GM12891 (cell line): ENCODE measurements at regions not wholly inside any gene's neighbourhood (a gene's known extent, or its start where the extent isn't known, plus 50 kb on each side); places are given as distances from the start of the nearest gene placed in this dataset.

Source experiments
- PAX5 ChIP-seq: IDR thresholded peaks from 2 replicates; pipeline ENCODE4 v1.6.1; 2011; ENCODE audit warnings: low read length, moderate library complexity, mild to moderate bottlenecking; ENCODE audit not compliant: insufficient read depth, severe bottlenecking
- POLR2A ChIP-seq: IDR thresholded peaks from 2 replicates; pipeline ENCODE4 v1.6.1; 2011; ENCODE audit warnings: low read depth, low read length, control low read depth
- POLR2AphosphoS5 ChIP-seq: IDR thresholded peaks from 2 replicates; pipeline ENCODE4 v1.6.1; 2011; ENCODE audit warnings: low read depth, low read length, control low read depth
- SPI1 ChIP-seq: IDR thresholded peaks from 2 replicates; pipeline ENCODE4 v1.6.1; 2011; ENCODE audit warnings: low read depth, low read length, control low read depth
- TAF1 ChIP-seq: IDR thresholded peaks from 2 replicates; pipeline ENCODE4 v1.6.1; 2011; ENCODE audit warnings: low read depth, low read length, control low read depth

- TF ChIP-seq POLR2AphosphoS5 = no peak
- no peak for TF ChIP-seq TAF1
- no peak for TF ChIP-seq POLR2A
- TF ChIP-seq PAX5 = no peak
- TF ChIP-seq SPI1 = 0 out of 2 replicates have a peak, but pooled peaks have one; percentile 6
Observed at GRCh38 chr3:31456373-31456772, 76.4 kb upstream of the STT3B start.
